Fibroblast of gingiva (primary cell): ENCODE measurements at regions not wholly inside any gene's neighbourhood (a gene's known extent, or its start where the extent isn't known, plus 50 kb on each side); places are given as distances from the start of the nearest gene placed in this dataset.

ENCODE experiments used
- DNase-seq: peaks from one replicate; pipeline ENCODE4 v3.0.0-alpha.2; 2011; ENCODE audit warnings: low read depth

- DNase-seq = no peak
These were observed 518.5 kb downstream of the CD83 start for GRCh38 chr6:14635934-14636591.

- no peak for DNase-seq
These were observed 520.9 kb downstream of the CD83 start for GRCh38 chr6:14638435-14638905.

GRCh38 chr6:14638906-14639761, 521.6 kb downstream of the CD83 start:
- peak; percentile 27 for DNase-seq

- no peak for DNase-seq
These were observed 522.5 kb downstream of the CD83 start for GRCh38 chr6:14639983-14640599.

GRCh38 chr6:14640631-14641030, 523.1 kb downstream of the CD83 start:
- DNase-seq = no peak

GRCh38 chr6:14641423-14642135, 524.0 kb downstream of the CD83 start:
- no peak for DNase-seq

- no peak for DNase-seq
These were observed 524.5 kb downstream of the CD83 start for GRCh38 chr6:14642136-14642505.

GRCh38 chr6:14642842-14643241, 525.3 kb downstream of the CD83 start:
- no peak for DNase-seq

- no peak for DNase-seq
These were observed 526.8 kb downstream of the CD83 start for GRCh38 chr6:14644381-14644780.

- no peak for DNase-seq
These were observed 527.6 kb downstream of the CD83 start for GRCh38 chr6:14645221-14645620.

GRCh38 chr6:14645841-14646240, 528.3 kb downstream of the CD83 start:
- no peak for DNase-seq

GRCh38 chr6:14646371-14646770, 528.8 kb downstream of the CD83 start:
- DNase-seq = no peak

GRCh38 chr6:14647357-14647756, 529.8 kb downstream of the CD83 start:
- DNase-seq = no peak

GRCh38 chr6:14652536-14652935, 535.0 kb downstream of the CD83 start:
- DNase-seq = no peak

- DNase-seq = no peak
These were observed 537.9 kb downstream of the CD83 start for GRCh38 chr6:14655201-14656061.

- no peak for DNase-seq
These were observed 538.5 kb downstream of the CD83 start for GRCh38 chr6:14656078-14656521.

GRCh38 chr6:14656649-14657048, 539.1 kb downstream of the CD83 start:
- DNase-seq = no peak

GRCh38 chr6:14658030-14658429, 540.5 kb downstream of the CD83 start:
- no peak for DNase-seq

GRCh38 chr6:14658886-14659561, 541.5 kb downstream of the CD83 start:
- DNase-seq = no peak

- DNase-seq = no peak
These were observed 542.3 kb downstream of the CD83 start for GRCh38 chr6:14659841-14660240.
